ENCODE measurements at regions not wholly inside any gene's neighbourhood (a gene's known extent, or its start where the extent isn't known, plus 50 kb on each side); places are given as distances from the start of the nearest gene placed in this dataset.

GRCh38 chr2:136363470-136363869 lies 245.5 kb upstream of the CXCR4 start:
- FAIRE-seq: no peak

- no peak for FAIRE-seq
Observed at GRCh38 chr2:136362676-136363390, 244.9 kb upstream of the CXCR4 start.

- FAIRE-seq: no peak
Observed at GRCh38 chr2:136361521-136361920, 243.6 kb upstream of the CXCR4 start.

GRCh38 chr2:136360790-136361189 lies 242.8 kb upstream of the CXCR4 start:
- no peak for FAIRE-seq

GRCh38 chr2:136359121-136359965 lies 241.4 kb upstream of the CXCR4 start:
- FAIRE-seq: no peak

GRCh38 chr2:136358576-136358975 lies 240.6 kb upstream of the CXCR4 start:
- no peak for FAIRE-seq

GRCh38 chr2:136357007-136357380 lies 239.0 kb upstream of the CXCR4 start:
- no peak for FAIRE-seq

GRCh38 chr2:136356125-136357006 lies 238.4 kb upstream of the CXCR4 start:
- peak; percentile 27 for FAIRE-seq

- no peak for FAIRE-seq
Observed at GRCh38 chr2:136351684-136352083, 233.7 kb upstream of the CXCR4 start.

- no peak for FAIRE-seq
Observed at GRCh38 chr2:136347981-136348380, 230.0 kb upstream of the CXCR4 start.

- FAIRE-seq: no peak
Observed at GRCh38 chr2:136344339-136344738, 226.4 kb upstream of the CXCR4 start.

GRCh38 chr2:136342138-136342537 lies 224.2 kb upstream of the CXCR4 start:
- no peak for FAIRE-seq

GRCh38 chr2:136334967-136335366 lies 217.0 kb upstream of the CXCR4 start:
- no peak for FAIRE-seq

GRCh38 chr2:136332436-136333095 lies 214.6 kb upstream of the CXCR4 start:
- FAIRE-seq: no peak

GRCh38 chr2:136331226-136331625 lies 213.3 kb upstream of the CXCR4 start:
- no peak for FAIRE-seq

GRCh38 chr2:136328207-136328795 lies 210.4 kb upstream of the CXCR4 start:
- no peak for FAIRE-seq

GRCh38 chr2:136327162-136327852 lies 209.4 kb upstream of the CXCR4 start:
- no peak for FAIRE-seq

- FAIRE-seq: no peak
Observed at GRCh38 chr2:136325844-136326331, 207.9 kb upstream of the CXCR4 start.

- FAIRE-seq: no peak
Observed at GRCh38 chr2:136324966-136325365, 207.0 kb upstream of the CXCR4 start.

- no peak for FAIRE-seq
Observed at GRCh38 chr2:136323935-136324334, 206.0 kb upstream of the CXCR4 start.

GRCh38 chr2:136323195-136323594 lies 205.2 kb upstream of the CXCR4 start:
- FAIRE-seq: no peak

GRCh38 chr2:136322428-136322827 lies 204.5 kb upstream of the CXCR4 start:
- FAIRE-seq: no peak
